ENCODE measurements at regions not wholly inside any gene's neighbourhood (a gene's known extent, or its start where the extent isn't known, plus 50 kb on each side); places are given as distances from the start of the nearest gene placed in this dataset.

GRCh38 chr20:59404749-59405148 is 104.3 kb downstream of the EDN3 start:
- no peak for DNase-seq

DNA sequence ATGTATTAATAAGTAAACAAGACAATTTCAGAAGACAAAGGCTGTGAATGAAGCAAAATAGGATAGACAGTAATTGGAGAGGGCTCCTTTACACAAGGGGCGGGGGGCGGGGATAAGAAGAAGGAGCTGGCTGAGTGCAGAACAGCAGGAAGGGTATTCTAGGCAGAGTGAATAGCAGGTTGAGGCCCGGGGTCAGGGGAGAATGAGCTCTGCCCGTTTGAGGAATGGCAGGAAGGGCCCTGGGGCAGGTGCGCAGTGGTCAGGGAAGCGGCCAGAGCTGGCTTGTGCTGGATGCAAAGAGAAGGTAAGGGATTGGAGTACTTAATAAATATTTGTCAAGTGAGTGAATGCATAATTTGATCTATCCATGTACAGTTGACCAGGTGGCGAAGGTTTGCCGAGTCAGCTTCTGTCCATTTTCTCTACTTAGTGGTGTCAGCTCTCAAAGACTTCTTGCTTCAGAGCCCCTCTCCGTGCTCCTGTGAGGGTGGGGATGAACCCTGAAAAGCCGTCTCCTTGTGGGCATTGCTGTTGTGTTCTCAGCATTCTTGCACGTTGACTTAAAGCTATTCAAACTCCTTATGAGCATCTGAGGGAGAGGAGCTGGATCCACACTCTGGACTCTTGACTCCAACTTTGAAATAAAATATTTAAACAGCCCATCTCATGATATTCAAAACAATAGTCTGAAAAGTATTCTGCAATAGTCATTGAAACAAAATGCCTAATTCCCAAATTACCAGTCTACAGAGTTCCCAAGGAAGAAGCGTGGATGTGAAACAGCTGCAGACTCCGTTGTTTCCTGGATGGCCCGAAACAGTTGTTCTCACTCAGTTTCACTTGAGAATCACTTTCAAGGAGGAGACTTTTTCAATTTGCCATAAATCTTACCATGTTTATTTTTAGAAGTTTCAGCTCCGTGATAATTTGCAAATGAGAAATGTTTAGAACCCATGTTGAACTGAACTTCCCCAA is 105.1 kb downstream of the EDN3 start:
- DNase-seq: no peak

- no peak for DNase-seq
Measured at GRCh38 chr20:59406446-59406845, 106.0 kb downstream of the EDN3 start.

DNA sequence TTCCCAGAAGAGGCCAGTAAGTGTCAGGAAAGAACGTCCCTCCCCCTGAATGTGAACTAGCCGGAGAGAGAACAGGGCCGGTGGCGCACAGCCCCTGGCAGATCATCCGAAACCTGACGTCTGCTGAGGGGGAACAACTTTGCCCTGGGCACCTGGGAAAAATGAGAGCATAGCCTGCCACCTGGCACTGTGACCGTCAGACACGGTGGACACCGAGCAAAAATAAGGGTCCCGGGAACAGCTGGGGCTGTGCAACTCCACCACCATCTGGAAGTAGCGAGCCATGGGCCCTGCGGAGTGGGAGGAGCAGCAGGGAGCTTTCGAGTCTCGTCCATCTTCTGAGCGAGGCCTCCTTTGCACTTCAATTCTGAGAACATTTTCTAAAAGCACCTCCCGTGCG is 110.8 kb downstream of the EDN3 start:
- DNase-seq: no peak

GRCh38 chr20:59411589-59411988 is 111.2 kb downstream of the EDN3 start:
- no peak for DNase-seq

DNA sequence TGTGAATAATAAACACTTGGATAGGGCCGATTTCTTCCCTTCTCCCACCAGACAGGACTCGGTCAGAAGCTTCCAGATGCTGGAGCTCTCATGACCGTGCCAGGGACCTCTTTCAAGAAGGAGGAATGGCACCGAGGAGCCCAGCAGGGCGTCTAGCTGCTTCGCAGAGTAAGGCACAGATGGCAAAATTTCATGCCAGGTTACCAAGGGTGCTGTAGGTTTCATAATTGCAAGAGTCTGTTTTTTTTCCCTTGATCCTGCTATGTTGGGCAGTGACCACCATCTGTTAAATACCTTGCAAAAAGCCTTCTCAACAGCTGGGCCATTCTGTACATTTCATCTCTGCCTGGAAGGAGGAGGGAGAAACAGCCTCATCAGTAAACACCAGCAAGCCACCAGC is 111.8 kb downstream of the EDN3 start:
- DNase-seq: no peak

- DNase-seq: no peak
Measured at GRCh38 chr20:59412875-59413284, 112.5 kb downstream of the EDN3 start.

GRCh38 chr20:59413326-59413865 is 113.0 kb downstream of the EDN3 start:
- DNase-seq: no peak

DNA sequence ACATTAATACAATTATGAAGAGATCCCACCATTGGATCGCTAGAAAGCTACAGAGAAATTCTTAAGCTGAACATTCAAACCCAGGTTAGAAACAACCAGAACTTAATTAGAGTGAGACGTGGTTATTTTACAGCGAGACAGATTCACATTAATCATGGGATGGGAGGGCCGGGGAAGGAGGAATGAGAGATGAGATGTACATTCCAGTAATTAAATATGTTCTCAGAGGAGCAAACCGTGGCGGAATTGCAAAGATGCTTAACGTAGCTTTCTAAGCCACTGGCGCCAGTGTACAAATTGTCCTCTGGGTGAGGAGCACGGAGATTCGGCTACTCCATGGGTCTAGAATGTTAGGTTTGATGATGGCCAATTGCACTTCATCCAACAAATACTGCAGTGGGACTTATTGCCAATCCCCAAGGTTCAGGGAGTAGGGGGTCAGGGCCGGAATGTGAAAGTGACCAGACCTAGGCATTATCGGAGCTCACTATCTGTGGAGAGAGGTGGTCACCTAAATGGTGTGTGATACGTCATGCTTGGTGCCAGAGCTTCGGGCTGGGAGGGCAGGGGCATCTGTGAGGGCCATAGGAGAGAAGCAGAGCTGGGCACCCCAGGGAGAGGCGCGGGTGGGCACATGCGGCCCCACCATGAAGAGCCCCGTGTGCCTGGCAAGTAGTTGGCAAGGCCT is 114.7 kb downstream of the EDN3 start:
- no peak for DNase-seq

DNA sequence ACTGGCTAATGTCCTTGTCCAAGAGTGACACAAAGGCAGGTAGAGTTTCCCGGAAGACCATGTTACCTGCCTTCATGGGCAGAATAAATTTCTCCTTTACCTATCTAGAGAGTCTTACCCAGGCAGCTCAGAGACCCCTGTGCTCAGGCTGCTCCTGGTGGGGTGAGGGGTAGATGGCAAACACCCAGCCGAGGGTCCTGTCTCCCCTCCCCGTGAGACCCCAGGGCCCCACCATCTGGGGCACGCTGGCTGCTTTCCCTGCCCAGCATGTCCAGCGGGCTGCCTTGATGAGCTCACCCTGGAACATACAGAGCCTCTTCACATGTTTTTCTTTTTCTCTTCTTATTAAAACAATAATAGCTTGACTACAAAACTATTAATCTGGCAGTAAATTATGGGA is 116.5 kb downstream of the EDN3 start:
- no peak for DNase-seq

DNA sequence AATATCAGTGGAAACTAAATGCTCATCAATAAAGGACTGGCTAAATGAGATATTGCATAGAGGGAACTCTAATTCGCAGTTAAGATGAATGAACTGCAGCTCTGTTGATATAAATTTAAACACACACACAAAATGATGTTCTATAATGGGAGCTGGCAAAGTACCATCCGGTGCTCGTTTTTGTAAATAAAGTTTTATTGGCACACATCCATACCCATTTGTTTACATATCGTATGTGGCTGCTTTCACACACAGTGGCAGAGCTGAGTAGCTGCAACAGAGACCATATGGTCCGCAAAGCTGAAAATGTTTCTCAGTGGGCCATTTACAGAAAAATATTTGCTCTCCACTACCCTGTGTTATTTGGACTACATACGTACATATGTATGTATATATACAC is 120.7 kb downstream of the EDN3 start:
- DNase-seq: no peak

DNA sequence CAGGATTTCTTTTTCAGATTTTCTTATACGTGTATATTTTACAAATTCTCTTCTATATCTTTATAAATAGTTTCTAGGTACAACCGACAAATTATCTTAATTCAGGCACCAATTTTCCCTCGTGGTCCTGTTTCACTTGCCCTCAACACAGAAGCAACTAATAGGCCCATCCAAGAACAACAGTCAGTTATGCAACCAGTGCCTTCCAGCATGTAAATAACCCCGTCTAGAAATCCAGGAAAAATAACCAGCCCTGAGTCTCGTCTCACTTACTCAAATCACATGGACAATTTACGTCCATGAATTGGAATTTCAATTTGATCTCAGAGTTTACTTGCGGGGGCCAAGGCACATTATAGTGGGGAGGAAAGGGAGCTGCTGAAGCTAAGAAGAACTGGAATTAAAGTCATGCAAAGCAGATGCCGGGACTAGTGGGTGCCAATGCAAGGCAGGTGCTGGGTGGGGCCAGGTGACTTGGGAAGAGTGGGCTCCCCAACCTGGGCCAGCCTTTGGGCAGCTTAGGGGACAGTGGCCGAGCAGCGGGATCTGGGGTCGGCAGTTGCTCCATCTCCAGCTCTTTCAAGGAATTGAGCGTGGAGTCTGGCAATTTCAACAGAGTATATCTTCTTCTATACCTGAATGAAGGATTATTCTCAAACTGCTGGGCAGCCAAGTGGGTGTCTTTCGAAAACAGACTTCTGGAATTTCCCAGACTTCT is 121.7 kb downstream of the EDN3 start:
- DNase-seq: no peak

DNA sequence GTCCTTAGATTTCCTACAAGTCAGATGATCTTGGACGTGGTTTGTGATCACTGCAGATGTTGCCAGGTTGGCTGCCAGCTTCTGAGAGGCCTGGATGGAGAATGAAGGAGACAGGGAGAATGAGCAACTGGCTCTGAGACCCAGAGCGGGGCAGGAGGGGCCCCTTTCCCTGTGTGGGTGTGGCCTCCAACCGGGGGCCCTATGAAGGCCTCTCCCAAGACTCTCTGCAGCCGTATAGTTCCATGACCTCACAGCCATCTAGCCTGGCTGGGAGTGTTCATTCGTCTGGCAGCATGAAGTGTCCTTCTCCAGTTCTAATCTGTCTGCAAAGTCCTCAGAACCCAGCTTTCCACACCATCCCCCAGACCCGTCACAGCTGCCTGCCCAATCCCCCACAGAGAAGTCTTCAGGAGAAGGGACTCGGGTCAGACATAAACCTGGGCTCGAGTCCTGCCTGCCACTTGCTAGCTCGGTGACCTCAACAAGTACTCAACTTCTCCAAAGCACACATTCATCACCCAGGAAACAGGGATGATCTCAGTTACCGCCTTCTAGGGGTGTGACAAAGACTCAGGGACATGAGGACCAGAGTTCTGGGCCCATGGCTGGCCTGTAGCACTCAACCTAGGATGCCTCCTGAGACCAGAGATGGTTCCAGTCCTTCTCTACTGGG is 122.6 kb downstream of the EDN3 start:
- DNase-seq: peak; percentile 21

DNA sequence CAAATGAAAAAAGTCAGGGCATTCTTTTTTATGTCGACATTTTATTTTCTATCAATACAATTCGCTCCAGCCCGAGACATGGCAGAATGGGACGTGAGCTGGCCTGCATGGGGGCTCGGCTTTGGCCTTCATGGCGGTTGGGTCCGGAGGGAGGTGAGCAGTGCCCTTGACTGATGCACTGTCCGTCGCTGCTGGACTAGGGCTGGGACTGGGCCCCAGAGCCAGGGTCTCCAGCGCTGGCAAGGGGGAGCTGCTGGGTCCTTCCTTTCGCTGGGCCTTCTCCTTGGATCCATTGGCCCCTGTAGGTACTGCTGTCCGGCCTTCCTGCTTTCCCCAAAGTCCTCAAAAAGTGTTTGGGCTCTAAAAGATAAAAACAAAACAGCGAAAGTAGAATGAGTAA is 124.6 kb downstream of the EDN3 start:
- no peak for DNase-seq

DNA sequence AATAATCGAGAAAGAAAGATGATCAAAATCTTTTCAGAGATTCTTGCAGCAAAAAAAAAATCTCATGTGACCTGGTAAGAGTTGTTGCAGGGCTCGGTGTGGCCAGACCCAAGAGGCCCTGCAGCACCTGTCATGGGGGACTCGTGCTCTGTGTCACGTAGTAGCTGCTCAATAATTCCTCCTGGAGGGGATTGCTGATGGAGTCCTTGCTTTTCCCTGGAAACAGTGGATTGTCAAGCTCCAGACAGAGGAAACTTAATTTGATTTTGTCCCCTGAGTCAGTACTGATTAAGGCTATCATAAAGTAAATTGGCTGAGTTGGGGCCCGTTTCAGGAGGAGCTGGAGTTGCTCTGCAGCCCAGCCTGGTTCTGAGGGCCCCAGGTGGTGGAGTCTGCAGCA is 125.2 kb downstream of the EDN3 start:
- no peak for DNase-seq

DNA sequence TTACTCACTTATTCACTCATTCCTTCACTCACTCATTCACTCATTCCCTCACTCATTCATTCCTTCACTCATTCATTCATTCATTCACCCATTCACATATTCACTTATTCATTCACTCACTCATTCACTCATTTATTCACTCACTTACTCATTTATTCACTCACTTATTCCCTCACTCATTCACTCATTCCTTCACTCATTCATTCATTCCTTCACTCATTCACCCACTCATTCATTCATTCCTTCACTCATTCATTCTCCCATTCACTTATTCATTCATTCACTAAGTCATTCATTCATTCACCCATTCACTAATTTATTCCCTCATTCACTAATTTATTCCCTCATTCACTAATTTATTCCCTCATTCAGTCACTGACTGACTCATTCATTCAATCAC is 127.6 kb downstream of the EDN3 start:
- no peak for DNase-seq

- DNase-seq: peak; percentile 3
Measured at GRCh38 chr20:59428441-59429205, 128.2 kb downstream of the EDN3 start.

GRCh38 chr20:59429396-59429795 is 129.0 kb downstream of the EDN3 start:
- DNase-seq: peak; percentile 69

GRCh38 chr20:59431014-59431413 is 130.6 kb downstream of the EDN3 start:
- no peak for DNase-seq

DNA sequence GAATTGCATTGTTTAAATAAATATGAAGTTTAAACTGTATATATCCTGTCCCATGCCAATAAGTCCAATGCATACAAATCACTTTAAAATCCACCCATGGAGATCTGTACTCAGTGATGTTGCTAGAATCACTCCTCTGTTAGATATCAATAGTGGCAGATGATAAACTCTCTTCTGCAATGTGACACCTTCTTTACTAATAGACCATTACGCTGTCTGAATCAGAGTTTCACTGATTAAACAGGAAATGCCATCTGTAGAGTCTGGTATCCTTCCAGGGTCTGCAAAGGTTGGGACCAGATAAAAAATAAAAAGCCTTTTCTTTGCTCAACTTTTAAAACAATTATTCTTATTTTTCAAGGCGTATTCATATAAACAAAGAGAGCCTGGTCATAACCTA is 134.5 kb downstream of the EDN3 start:
- DNase-seq: no peak

GRCh38 chr20:59435518-59435917 is 135.1 kb downstream of the EDN3 start:
- no peak for DNase-seq

- no peak for DNase-seq
Measured at GRCh38 chr20:59437601-59438031, 137.2 kb downstream of the EDN3 start.

Measured in suppressor macrophage treated with lipopolysaccharide for 4 hours (primary cell).